Left cardiac atrium (tissue), 4 donors: ENCODE measurements at regions not wholly inside any gene's neighbourhood (a gene's known extent, or its start where the extent isn't known, plus 50 kb on each side); places are given as distances from the start of the nearest gene placed in this dataset.

Experiments used
- ATAC-seq, 2 donors: fragments of 200-7000 bp; cut with Tn5 transposase; one replicate each; pipeline ENCODE4 v1.9.1; 2020; ENCODE audit warnings: mild to moderate bottlenecking in 2 of 2, moderate library complexity in 2 of 2
- DNase-seq: peaks from one replicate; pipeline ENCODE4 v3.0.0-alpha.2; 2020
- intact Hi-C, 2 donors: fragments of 100-400 bp; cut with DNase I; formaldehyde crosslinking; loops; one replicate each; pipeline versions ENCODE4 v1.14.1 to v1.15.1; 2022 to 2023
- donor health status: DM: no; HTN: yes; CAD: no.
- donor health status: DM: no; HTN: yes; CAD: no; lungs with severe emphysema.
- donor health status: DM: yes; HTN: yes; CAD: no.
- donor health status: Dilated cardiomyopathy.

- DNase-seq (no peak), ATAC-seq (no peak)
- intact Hi-C loops: no loop called here
Observed at GRCh38 chr6:139486476-139486799, 112.0 kb upstream of the CITED2 start.

- DNase-seq: no peak
- intact Hi-C loops: no loop called here
- no peak for ATAC-seq
Observed at GRCh38 chr6:139485742-139486475, 111.5 kb upstream of the CITED2 start.

- DNase-seq: no peak
- intact Hi-C loops: no loop called here
- no peak for ATAC-seq
Observed at GRCh38 chr6:139485185-139485584, 110.7 kb upstream of the CITED2 start.

DNA sequence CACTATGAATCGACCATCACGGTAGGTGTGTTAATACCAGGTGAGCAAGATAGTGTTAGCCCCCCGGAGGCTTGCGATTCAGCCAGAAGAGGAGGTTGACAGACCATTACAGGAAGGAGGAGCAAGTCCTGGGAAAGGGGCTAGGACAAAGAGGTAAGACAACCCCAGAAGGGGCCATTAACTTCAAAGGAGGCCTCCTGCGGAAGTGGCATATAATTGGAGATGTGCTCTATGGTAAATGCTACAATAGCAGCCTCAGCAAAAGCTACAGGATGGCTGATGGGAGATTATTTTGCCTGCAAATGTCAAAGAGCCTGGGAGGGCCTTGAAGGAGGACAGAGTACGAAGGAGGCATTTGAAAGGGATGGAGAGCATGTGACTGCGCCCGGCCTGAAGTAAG, 108.6 kb upstream of the CITED2 start:
- no peak for ATAC-seq
- intact Hi-C loops: no loop called here

GRCh38 chr6:139482287-139482686, 107.8 kb upstream of the CITED2 start:
- ATAC-seq: no peak
- intact Hi-C loops: no loop called here
- DNase-seq: no peak

More for the DNA sequence above, 108.6 kb upstream of the CITED2 start:
- DNase-seq: no peak

DNA sequence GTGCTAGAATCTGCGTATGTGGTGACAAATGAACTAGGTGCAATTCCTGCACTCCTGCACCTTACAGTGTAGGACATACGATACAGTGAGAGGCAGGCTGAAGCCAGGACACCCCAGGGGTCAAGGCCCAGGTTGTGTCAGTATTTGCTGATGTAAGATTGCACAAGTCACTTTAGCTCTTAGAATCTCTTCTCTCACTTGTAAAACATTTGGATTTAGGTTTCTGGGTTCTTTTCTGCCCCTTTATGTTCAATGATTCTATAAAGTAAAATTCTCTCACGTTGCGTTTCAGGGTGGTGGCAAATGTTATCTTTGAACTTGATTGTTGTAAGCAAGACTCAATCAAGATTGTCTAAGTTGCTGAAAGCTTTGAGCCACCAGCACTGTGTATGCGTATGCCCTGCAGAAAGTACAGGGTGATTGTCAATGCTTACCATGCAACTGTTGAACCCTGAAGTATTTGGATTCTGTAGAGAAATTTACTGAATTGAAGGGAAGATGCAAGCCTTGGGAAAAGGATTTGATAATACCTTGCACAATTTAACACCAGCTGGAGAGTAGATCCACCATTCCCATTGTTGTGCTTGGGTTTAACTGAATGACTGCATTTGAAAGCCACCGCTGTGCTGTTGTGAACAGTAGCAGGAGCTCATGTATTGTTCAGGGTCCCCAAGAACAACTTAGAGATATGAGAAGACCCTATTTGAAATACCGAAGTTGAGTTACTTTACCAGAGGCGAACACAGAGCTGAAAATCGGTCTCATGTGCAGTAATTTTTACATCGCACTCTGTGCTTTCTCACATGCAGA, 106.1 kb upstream of the CITED2 start:
- intact Hi-C loops: no loop called here
- DNase-seq (no peak), ATAC-seq (no peak)

- no peak for ATAC-seq
- intact Hi-C loops: no loop called here
- DNase-seq: no peak
Observed at GRCh38 chr6:139479433-139480222, 105.2 kb upstream of the CITED2 start.

DNA sequence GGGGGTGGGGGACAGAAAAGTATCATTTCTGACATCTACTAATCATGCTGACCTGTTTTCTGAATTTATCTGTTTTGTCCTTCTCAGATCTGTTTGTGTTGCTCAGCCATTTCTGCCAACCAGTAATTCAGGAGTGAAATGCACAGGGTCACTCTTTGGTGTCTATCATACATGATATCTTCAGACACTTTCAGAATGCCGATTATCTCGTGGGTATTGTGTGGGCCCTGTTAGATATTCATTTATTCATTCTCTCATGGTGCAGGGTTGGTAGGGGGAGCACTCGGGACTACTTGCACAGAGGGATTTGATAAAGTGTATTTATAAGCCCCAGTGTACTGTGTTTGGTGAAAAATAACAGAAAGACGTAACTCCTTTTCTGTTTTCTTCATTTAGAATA, 101.2 kb upstream of the CITED2 start:
- no peak for DNase-seq
- intact Hi-C loops: no loop called here
- ATAC-seq: no peak

DNA sequence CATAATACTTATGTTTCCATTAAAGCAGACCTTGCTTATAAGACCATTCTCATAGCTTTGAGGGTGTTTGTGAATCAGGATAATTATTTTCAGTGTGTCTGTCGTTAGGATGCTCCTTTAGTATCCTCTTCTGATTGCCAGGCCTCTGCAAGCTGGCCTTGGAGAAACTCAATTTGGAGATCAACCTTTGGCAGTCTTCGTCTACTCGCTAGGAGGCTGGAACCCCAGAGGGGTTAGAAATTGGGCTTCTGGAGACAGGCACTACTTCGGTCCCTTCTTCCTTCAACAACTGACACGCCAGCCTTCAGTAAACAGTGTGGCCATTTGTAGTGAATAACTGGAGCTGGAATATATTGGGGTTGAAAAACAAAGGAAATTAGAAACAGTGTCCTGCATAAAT, 100.8 kb upstream of the CITED2 start:
- no peak for ATAC-seq
- intact Hi-C loops: no loop called here

GRCh38 chr6:139474145-139475108, 100.0 kb upstream of the CITED2 start:
- intact Hi-C loops: no loop called here
- no peak for DNase-seq
- ATAC-seq: peak; percentile 31 to 54

More for the DNA sequence above, 100.8 kb upstream of the CITED2 start:
- DNase-seq: no peak

DNA sequence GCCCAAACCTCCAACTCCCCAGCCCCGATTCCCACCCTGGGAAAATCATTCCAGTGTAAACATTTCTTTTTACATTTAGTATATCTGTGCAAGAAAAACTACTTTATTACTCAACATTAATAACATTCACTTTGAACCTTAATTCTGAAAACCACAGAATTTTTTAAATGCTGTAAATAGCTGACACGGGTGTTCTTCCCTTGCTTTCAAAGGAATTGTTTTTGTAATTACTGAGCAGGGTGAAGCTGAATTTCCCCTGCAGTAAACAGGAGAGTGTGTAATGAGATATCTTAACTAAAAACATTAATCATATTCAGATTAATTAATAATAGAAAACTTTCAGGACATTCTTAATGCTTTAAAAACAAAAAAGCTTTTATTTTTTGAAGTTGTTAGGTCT, 99.3 kb upstream of the CITED2 start:
- intact Hi-C loops: no loop called here
- DNase-seq (no peak), ATAC-seq (no peak)

DNA sequence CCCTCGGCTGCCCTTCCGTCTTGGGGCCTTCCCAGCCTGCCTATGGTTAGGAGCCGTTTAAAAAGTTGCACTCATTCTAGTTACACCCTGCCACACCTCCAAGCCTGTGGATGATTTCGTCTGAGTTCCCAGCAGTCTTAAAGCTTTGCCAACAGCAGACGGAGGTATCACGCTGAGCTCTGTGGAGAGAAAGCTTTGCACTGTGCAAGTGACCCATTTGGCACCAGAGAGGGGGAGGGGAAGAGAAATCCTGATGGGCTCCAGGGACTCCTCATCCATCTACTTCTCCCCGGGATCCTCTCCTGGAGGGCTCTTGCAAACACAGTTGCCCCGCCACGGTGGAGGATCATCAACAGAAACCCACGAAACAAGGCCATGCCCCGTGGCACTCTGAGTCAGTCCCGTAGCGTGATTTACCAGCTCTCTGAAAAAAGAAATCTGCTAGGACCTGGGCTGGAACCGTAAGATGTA, 98.8 kb upstream of the CITED2 start:
- peak; percentile 76 to 90 for ATAC-seq
- intact Hi-C loops: no loop called here

DNA sequence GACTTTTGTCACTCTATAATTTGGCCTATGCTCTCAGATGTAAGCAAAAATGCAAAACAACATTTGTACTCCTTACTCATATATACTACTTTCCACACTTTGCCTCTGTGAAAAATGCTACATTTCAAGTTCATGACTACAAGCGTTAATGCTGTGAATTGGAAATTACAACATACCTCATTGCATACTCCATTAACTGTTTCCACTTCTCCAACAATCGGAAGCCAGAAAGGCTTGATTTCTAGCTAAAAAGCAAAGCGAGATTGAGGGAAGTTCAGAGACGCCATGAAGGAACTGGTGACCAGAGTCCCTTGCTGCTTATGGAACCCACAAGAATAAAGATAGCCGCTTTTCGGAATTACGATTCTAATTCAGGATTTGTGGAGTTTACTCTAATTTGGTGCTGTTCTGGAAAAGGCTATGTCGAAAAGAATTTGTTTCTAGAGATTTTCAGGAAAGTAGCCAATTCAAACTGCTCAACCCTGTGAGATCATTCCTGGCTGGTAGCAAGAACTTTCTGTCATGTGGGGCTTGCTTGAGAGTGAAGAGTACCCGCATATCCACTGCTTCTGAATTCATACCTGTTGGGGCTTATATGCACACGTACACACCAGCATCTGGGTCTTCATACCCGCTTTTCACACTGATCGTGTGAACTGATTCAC, 98.0 kb upstream of the CITED2 start:
- ATAC-seq (peak in 1 of 2 donors; percentile 68), DNase-seq (no peak)
- intact Hi-C loops: no loop called here

More for the DNA sequence above, 98.8 kb upstream of the CITED2 start:
- DNase-seq: peak; percentile 26

DNA sequence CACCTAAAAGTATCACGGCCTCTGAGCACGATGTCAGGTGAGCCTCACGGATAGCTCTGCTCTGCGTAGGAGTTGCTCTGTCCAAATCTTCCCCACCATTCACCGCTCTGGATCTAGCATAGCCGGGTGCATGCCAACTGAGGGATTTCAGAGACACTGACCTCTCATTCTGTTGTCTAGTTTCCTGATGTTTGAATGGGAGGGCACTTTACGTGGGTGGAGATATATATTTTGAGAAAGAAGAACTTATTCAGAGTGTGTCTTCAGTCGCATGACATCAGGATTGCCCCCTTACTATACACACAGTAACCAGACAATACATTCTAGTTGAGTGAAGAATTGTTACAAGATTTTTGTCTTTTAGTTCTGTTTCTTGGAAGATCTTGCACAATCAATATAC, 96.5 kb upstream of the CITED2 start:
- ATAC-seq (no peak), DNase-seq (no peak)
- intact Hi-C loops: no loop called here

GRCh38 chr6:139468178-139468819, 93.9 kb upstream of the CITED2 start:
- intact Hi-C loops: no loop called here
- ATAC-seq (no peak), DNase-seq (no peak)

DNA sequence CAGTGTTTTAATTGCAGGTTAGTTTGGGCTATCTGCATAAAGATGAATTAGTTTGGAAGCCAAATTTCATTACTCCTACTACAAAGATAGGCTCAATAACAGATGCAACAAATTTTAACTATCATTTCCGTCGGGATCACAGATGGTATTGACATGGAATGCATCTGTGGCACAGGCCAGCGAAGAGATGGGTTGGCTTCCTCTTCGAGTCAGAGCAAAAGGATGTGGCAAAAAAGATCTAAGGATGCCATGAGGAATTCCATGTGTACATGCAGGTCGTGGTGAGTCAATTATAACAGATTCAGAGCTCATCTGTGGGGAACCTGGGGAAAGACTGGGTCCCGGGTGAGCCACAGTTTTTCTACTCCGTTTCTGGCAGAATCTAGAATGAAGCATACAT, 83.0 kb upstream of the CITED2 start:
- DNase-seq (no peak), ATAC-seq (no peak)
- intact Hi-C loops: no loop called here

- DNase-seq: no peak
- intact Hi-C loops: no loop called here
- ATAC-seq: no peak
Observed at GRCh38 chr6:139452148-139452876, 77.9 kb upstream of the CITED2 start.
